Vagina (tissue), 2 donors: ENCODE measurements at regions not wholly inside any gene's neighbourhood (a gene's known extent, or its start where the extent isn't known, plus 50 kb on each side); places are given as distances from the start of the nearest gene placed in this dataset.

Experiments
- CTCF ChIP-seq, 3 experiments: fragments of 450-650 bp in 2 of 3; fragments of 200-600 bp in 1 of 3; sonication (generic) in 1 of 3; IDR thresholded peaks; one replicate each; pipeline ENCODE4 v1.5.1; 2017 to 2019; ENCODE audit warnings: antibody characterized with exemption in 3 of 3, mild to moderate bottlenecking in 2 of 3, moderate library complexity in 2 of 3
- POLR2A ChIP-seq, 2 donors: fragments of 450-650 bp; IDR thresholded peaks; one replicate each; pipeline ENCODE4 v1.6.1; 2017; ENCODE audit warnings: antibody characterized with exemption in 2 of 2, mild to moderate bottlenecking in 2 of 2, moderate library complexity in 2 of 2

GRCh38 chr20:23214903-23215302, 128.8 kb upstream of the CD93 start:
- TF ChIP-seq POLR2A (IDR thresholded peaks at IDR 0.05) (no peak), CTCF (IDR thresholded peaks at IDR 0.05) (no peak)
